GM12892 (cell line): ENCODE measurements at regions not wholly inside any gene's neighbourhood (a gene's known extent, or its start where the extent isn't known, plus 50 kb on each side); places are given as distances from the start of the nearest gene placed in this dataset.

Experiments used
- POLR2A ChIP-seq: IDR thresholded peaks from 2 replicates; pipeline ENCODE4 v1.6.1; 2011; ENCODE audit warnings: low read depth, low read length, control low read depth
- TAF1 ChIP-seq: IDR thresholded peaks from 2 replicates; pipeline ENCODE4 v1.6.1; 2011; ENCODE audit warnings: low read depth, mild to moderate bottlenecking, control low read depth, low read length, borderline replicate concordance

- TF ChIP-seq POLR2A (no peak), TAF1 (no peak)
Observed at GRCh38 chr2:196251132-196251531, 79.8 kb upstream of the STK17B start.
